GM19455 (cell line): ENCODE measurements at regions not wholly inside any gene's neighbourhood (a gene's known extent, or its start where the extent isn't known, plus 50 kb on each side); places are given as distances from the start of the nearest gene placed in this dataset.
A peak's percentile ranks its signal among the peaks of the same experiment; 100 is the strongest.
"Not testable (repeated sequence)": the region's sequence is repeated elsewhere in the genome, so short reads cannot be mapped to it uniquely, and the experiment has no call there.

ENCODE experiments used
- ATAC-seq: cut with Tn5 transposase; IDR thresholded peaks from one replicate; pipeline ENCODE4 v1.9.1; 2021; ENCODE audit not compliant: unreplicated experiment

GRCh38 chr1:219075121-219075879 is 98.4 kb upstream of the LYPLAL1 start:
- ATAC-seq: no peak

- ATAC-seq: no peak
These were observed 97.2 kb upstream of the LYPLAL1 start for GRCh38 chr1:219076326-219076937.

- ATAC-seq: not testable (repeated sequence)
These were observed 95.9 kb upstream of the LYPLAL1 start for GRCh38 chr1:219077767-219078166.

GRCh38 chr1:219081943-219082925 is 91.4 kb upstream of the LYPLAL1 start:
- no peak for ATAC-seq

- no peak for ATAC-seq
These were observed 90.0 kb upstream of the LYPLAL1 start for GRCh38 chr1:219083631-219084030.

- ATAC-seq: no peak
These were observed 88.6 kb upstream of the LYPLAL1 start for GRCh38 chr1:219085082-219085481.

- no peak for ATAC-seq
These were observed 87.7 kb upstream of the LYPLAL1 start for GRCh38 chr1:219085988-219086387.

GRCh38 chr1:219086956-219087469 is 86.7 kb upstream of the LYPLAL1 start:
- ATAC-seq: no peak

GRCh38 chr1:219088778-219089557 is 84.7 kb upstream of the LYPLAL1 start:
- ATAC-seq: peak; percentile 71

GRCh38 chr1:219090607-219091006 is 83.1 kb upstream of the LYPLAL1 start:
- ATAC-seq: peak; percentile 81

- no peak for ATAC-seq
These were observed 81.5 kb upstream of the LYPLAL1 start for GRCh38 chr1:219092206-219092605.

GRCh38 chr1:219099307-219099706 is 74.4 kb upstream of the LYPLAL1 start:
- no peak for ATAC-seq

- ATAC-seq: no peak
These were observed 73.6 kb upstream of the LYPLAL1 start for GRCh38 chr1:219100059-219100458.

GRCh38 chr1:219102466-219102865 is 71.2 kb upstream of the LYPLAL1 start:
- not testable (repeated sequence) for ATAC-seq

GRCh38 chr1:219105893-219106292 is 67.8 kb upstream of the LYPLAL1 start:
- no peak for ATAC-seq

- no peak for ATAC-seq
These were observed 64.2 kb upstream of the LYPLAL1 start for GRCh38 chr1:219109424-219110018.

- ATAC-seq: no peak
These were observed 60.4 kb upstream of the LYPLAL1 start for GRCh38 chr1:219113261-219113660.

GRCh38 chr1:219114014-219114413 is 59.7 kb upstream of the LYPLAL1 start:
- no peak for ATAC-seq

- no peak for ATAC-seq
These were observed 53.8 kb upstream of the LYPLAL1 start for GRCh38 chr1:219119839-219120238.
